Lower lobe of right lung (tissue), 2 donors: ENCODE measurements at regions not wholly inside any gene's neighbourhood (a gene's known extent, or its start where the extent isn't known, plus 50 kb on each side); places are given as distances from the start of the nearest gene placed in this dataset.

ENCODE experiments used
- ATAC-seq, 2 donors: fragments of 200-7000 bp; cut with Tn5 transposase; one replicate each; pipeline ENCODE4 v1.9.1; 2020 to 2022; ENCODE audit warnings: mild to moderate bottlenecking in 2 of 2, moderate library complexity in 2 of 2
- DNase-seq: peaks from one replicate; pipeline ENCODE4 v3.0.0-alpha.2; 2020
- H3K27ac ChIP-seq: fragments of 200-600 bp; one replicate; pipeline ENCODE4 v1.8.0; 2022
- H3K27me3 ChIP-seq: fragments of 200-600 bp; one replicate; pipeline ENCODE4 v1.8.0; 2022; ENCODE audit warnings: low read depth
- H3K36me3 ChIP-seq: fragments of 200-600 bp; one replicate; pipeline ENCODE4 v1.8.0; 2022; ENCODE audit warnings: mild to moderate bottlenecking
- H3K4me1 ChIP-seq: fragments of 200-600 bp; one replicate; pipeline ENCODE4 v1.8.0; 2022
- H3K4me3 ChIP-seq: fragments of 200-600 bp; one replicate; pipeline ENCODE4 v1.8.0; 2022; ENCODE audit warnings: mild to moderate bottlenecking
- H3K9me3 ChIP-seq: fragments of 200-600 bp; one replicate; pipeline ENCODE4 v1.8.0; 2022
- CTCF ChIP-seq: fragments of 200-600 bp; IDR thresholded peaks from one replicate; pipeline ENCODE4 v1.8.0; 2022; ENCODE audit warnings: antibody characterized with exemption, mild to moderate bottlenecking
- intact Hi-C: fragments of 100-400 bp; cut with DNase I; formaldehyde crosslinking; loops from one replicate; pipeline ENCODE4 v1.11.0; 2022
- donor health status: DM: no; HTN: yes; CAD: no; lungs with severe emphysema.

- H3K9me3 ChIP-seq: no peaks in the 10 kb centered on the region
- no peak overlapping the region for H3K27ac ChIP-seq
- no peak for TF ChIP-seq CTCF
- intact Hi-C loops: no loop called here
- ATAC-seq: no peak
- no peak overlapping the region for H3K4me3 ChIP-seq
- no peaks in the 10 kb centered on the region for H3K36me3 ChIP-seq
- H3K4me1 ChIP-seq: no peaks in the 10 kb centered on the region
- no peaks in the 10 kb centered on the region for H3K27me3 ChIP-seq
- no peak for DNase-seq
These were observed 1134.1 kb downstream of the CDH8 start for GRCh38 chr16:60902114-60902513.

GRCh38 chr16:60882816-60883215 lies 1153.4 kb downstream of the CDH8 start:
- H3K27me3 ChIP-seq: no peaks in the 10 kb centered on the region
- H3K4me3 ChIP-seq: no peak overlapping the region
- intact Hi-C loops: no loop called here
- DNase-seq (no peak), ATAC-seq (no peak)
- no peaks in the 10 kb centered on the region for H3K36me3 ChIP-seq
- H3K4me1 ChIP-seq: no peaks in the 10 kb centered on the region
- TF ChIP-seq CTCF: no peak
- H3K27ac ChIP-seq: no peak overlapping the region
- H3K9me3 ChIP-seq: no peaks in the 10 kb centered on the region

- Histone ChIP-seq H3K27ac (no peak overlapping the region), H3K4me3 (no peak overlapping the region), H3K27me3 (no peaks in the 10 kb centered on the region), H3K9me3 (no peaks in the 10 kb centered on the region), H3K36me3 (no peaks in the 10 kb centered on the region), H3K4me1 (no peaks in the 10 kb centered on the region)
- ATAC-seq (no peak), DNase-seq (no peak)
- TF ChIP-seq CTCF: no peak
- intact Hi-C loops: no loop called here
These were observed 1183.6 kb downstream of the CDH8 start for GRCh38 chr16:60852635-60853034.

GRCh38 chr16:60821661-60822060 lies 1214.6 kb downstream of the CDH8 start:
- intact Hi-C loops: no loop called here
- no peaks in the 10 kb centered on the region for H3K9me3 ChIP-seq
- H3K4me3 ChIP-seq: no peak overlapping the region
- ATAC-seq: no peak
- TF ChIP-seq CTCF: no peak
- H3K4me1 ChIP-seq: no peaks in the 10 kb centered on the region
- no peaks in the 10 kb centered on the region for H3K27me3 ChIP-seq
- no peak for DNase-seq
- no peaks in the 10 kb centered on the region for H3K36me3 ChIP-seq
- no peak overlapping the region for H3K27ac ChIP-seq

GRCh38 chr16:60820361-60820760 lies 1215.9 kb downstream of the CDH8 start:
- H3K27ac ChIP-seq: no peak overlapping the region
- TF ChIP-seq CTCF: no peak
- intact Hi-C loops: no loop called here
- H3K4me3 ChIP-seq: no peak overlapping the region
- no peaks in the 10 kb centered on the region for H3K9me3 ChIP-seq
- H3K4me1 ChIP-seq: no peaks in the 10 kb centered on the region
- ATAC-seq: no peak
- DNase-seq: no peak
- no peaks in the 10 kb centered on the region for H3K27me3 ChIP-seq
- H3K36me3 ChIP-seq: no peaks in the 10 kb centered on the region

GRCh38 chr16:60818465-60818864 lies 1217.8 kb downstream of the CDH8 start:
- DNase-seq (no peak), ATAC-seq (no peak)
- no peak overlapping the region for H3K4me3 ChIP-seq
- intact Hi-C loops: no loop called here
- no peak overlapping the region for H3K27ac ChIP-seq
- no peaks in the 10 kb centered on the region for H3K27me3 ChIP-seq
- no peak for TF ChIP-seq CTCF
- no peaks in the 10 kb centered on the region for H3K36me3 ChIP-seq
- no peaks in the 10 kb centered on the region for H3K9me3 ChIP-seq
- H3K4me1 ChIP-seq: no peaks in the 10 kb centered on the region
